ENCODE measurements at regions not wholly inside any gene's neighbourhood (a gene's known extent, or its start where the extent isn't known, plus 50 kb on each side); places are given as distances from the start of the nearest gene placed in this dataset.

DNA sequence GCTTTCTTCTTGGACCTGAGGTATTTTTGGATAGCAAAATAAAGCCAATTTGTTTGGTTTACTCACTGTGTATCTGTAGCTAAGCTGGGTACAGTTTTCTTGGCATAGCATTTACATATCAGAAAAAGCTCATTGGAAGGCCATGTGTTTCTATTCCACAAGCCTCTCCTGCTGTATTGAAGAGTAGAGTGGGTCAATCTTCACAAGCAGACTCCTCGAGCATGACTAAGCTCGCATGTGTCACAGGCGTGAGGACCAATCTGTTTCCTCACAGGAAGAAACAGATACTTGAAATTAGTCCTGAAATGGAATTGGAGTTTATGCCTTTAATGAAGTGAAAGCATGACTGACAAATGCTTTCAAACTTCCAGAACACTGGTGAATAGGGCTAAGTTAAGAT lies 1279.0 kb upstream of the MAP3K7 start:
- TF ChIP-seq CTCF (conservative IDR thresholded peaks at IDR 0.05; ENCODE audit: low read depth, low read length) = no peak
- no peak for TF ChIP-seq EZH2 (IDR thresholded peaks at IDR 0.05; ENCODE audit: low read length, unreplicated experiment)
- TF ChIP-seq EZH2phosphoT487 (IDR thresholded peaks at IDR 0.05; ENCODE audit: borderline replicate concordance, low read length) = no peak

All from PC-3 (cell line).